SU-DHL-6 (cell line): ENCODE measurements at regions not wholly inside any gene's neighbourhood (a gene's known extent, or its start where the extent isn't known, plus 50 kb on each side); places are given as distances from the start of the nearest gene placed in this dataset.

ENCODE experiments used
- H2AFZ ChIP-seq: fragments of 200-600 bp; sonication (generic); 2 replicates; pipeline ENCODE4 v1.6.1; 2014; ENCODE audit warnings: low read depth, mild to moderate bottlenecking, moderate library complexity, mixed read lengths, antibody characterized with exemption, low read length; ENCODE audit not compliant: severe bottlenecking
- H3F3A ChIP-seq: fragments of 200-600 bp; shearing (Covaris generic); 2 replicates; pipeline ENCODE4 v1.6.0; 2016; ENCODE audit warnings: antibody characterized with exemption, mild to moderate bottlenecking; ENCODE audit not compliant: insufficient read depth
- H3K27ac ChIP-seq: fragments of 200-600 bp; sonication (generic); 2 replicates; pipeline ENCODE4 v1.5.1; 2016; ENCODE audit warnings: low read depth, mild to moderate bottlenecking, low read length, moderate library complexity, mixed read lengths
- H3K27me3 ChIP-seq: fragments of 200-600 bp; sonication (generic), shearing (Covaris generic); 2 replicates; pipeline ENCODE4 v1.6.0; 2014; ENCODE audit warnings: mild to moderate bottlenecking, low read length
- H3K36me3 ChIP-seq: fragments of 200-600 bp; sonication (generic); 2 replicates; pipeline ENCODE4 v1.6.1; 2014; ENCODE audit warnings: mild to moderate bottlenecking, low read length, mixed read lengths
- H3K4me2 ChIP-seq: fragments of 300-600, 200-600 bp; shearing (Covaris generic), sonication (generic); 2 replicates; pipeline ENCODE4 v1.6.0; 2014; ENCODE audit warnings: low read length, low read depth, mild to moderate bottlenecking; ENCODE audit not compliant: poor library complexity, severe bottlenecking
- H3K4me3 ChIP-seq: fragments of 200-600 bp; sonication (generic); 2 replicates; pipeline ENCODE4 v1.5.1; 2014; ENCODE audit warnings: antibody characterized with exemption, low read length, mild to moderate bottlenecking, mixed read lengths; ENCODE audit not compliant: insufficient read depth, poor library complexity, severe bottlenecking
- H3K79me2 ChIP-seq: fragments of 200-600 bp; sonication (generic); 2 replicates; pipeline ENCODE4 v1.6.1; 2014; ENCODE audit warnings: mild to moderate bottlenecking, low read length, moderate library complexity; ENCODE audit not compliant: insufficient read depth
- H3K9ac ChIP-seq: fragments of 200-600 bp; sonication (generic); 2 replicates; pipeline ENCODE4 v1.7.0; 2014; ENCODE audit warnings: mild to moderate bottlenecking, low read length
- H3K9me2 ChIP-seq: fragments of 200-600 bp; sonication (generic); replicated peaks from 2 replicates; pipeline ENCODE4 v1.6.1; 2014; ENCODE audit warnings: low read length; ENCODE audit not compliant: insufficient read depth
- H3K9me3 ChIP-seq: fragments of 200-600 bp; sonication (generic); 2 replicates; pipeline ENCODE4 v1.6.1; 2014; ENCODE audit warnings: low read length, mixed read lengths; ENCODE audit not compliant: insufficient read depth
- H4K20me1 ChIP-seq: fragments of 200-600 bp; sonication (generic); 2 replicates; pipeline ENCODE4 v1.6.1; 2014; ENCODE audit warnings: low read depth, mild to moderate bottlenecking, antibody characterized with exemption, low read length, moderate library complexity, mixed read lengths
- CTCF ChIP-seq: fragments of 200-600 bp; sonication (generic); IDR thresholded peaks from one replicate; pipeline ENCODE4 v1.5.1; 2017; ENCODE audit warnings: antibody characterized with exemption, mild to moderate bottlenecking, low read length, moderate library complexity; ENCODE audit not compliant: insufficient read depth, poor library complexity, severe bottlenecking
- EZH2phosphoT487 ChIP-seq: fragments of 200-600 bp; sonication (generic), shearing (Covaris generic); conservative IDR thresholded peaks from 2 replicates; pipeline ENCODE4 v1.6.1; 2018; ENCODE audit warnings: mild to moderate bottlenecking, antibody characterized with exemption, low read length, moderate library complexity, mixed read lengths

GRCh38 chr11:79694368-79694767 lies 253.5 kb upstream of the TENM4 start:
- no peak overlapping the region for H3K4me2 ChIP-seq
- no peak overlapping the region for H3K9ac ChIP-seq
- H3K4me3 ChIP-seq, result no peak overlapping the region
- no peaks in the 10 kb centered on the region for H3K79me2 ChIP-seq
- TF ChIP-seq CTCF (no peak), EZH2phosphoT487 (no peak)
- no peak overlapping the region for H2AFZ ChIP-seq
- no peaks in the 10 kb centered on the region for H3F3A ChIP-seq
- no peaks in the 10 kb centered on the region for H3K36me3 ChIP-seq
- H4K20me1 ChIP-seq, result no peaks in the 10 kb centered on the region
- H3K27ac ChIP-seq, result no peak overlapping the region
- H3K27me3 ChIP-seq, result no peaks in the 10 kb centered on the region
- no peaks in the 10 kb centered on the region for H3K9me3 ChIP-seq
- H3K9me2 ChIP-seq, result no peaks in the 10 kb centered on the region

DNA sequence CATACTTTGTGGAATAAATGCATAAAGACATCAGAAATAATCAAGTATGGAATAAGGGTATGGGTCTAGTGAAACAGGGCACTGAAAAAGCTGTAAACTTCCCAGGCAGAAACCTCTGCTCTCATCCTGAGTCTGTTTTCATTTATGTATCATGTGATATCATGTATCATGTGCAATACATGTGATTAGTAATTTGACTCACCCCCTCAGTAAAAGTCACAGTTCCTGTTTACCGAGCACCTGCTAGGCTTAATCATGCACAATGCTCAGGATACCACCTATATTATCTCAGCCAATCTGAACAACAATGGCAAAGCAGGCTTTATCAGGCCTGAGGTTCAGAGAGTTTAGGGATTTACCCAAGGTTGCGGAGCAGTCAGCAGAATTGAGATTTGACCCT lies 250.6 kb upstream of the TENM4 start:
- no peak for TF ChIP-seq EZH2phosphoT487
- H3K27ac ChIP-seq, result no peak overlapping the region
- no peaks in the 10 kb centered on the region for H3K36me3 ChIP-seq
- no peak overlapping the region for H3K9ac ChIP-seq
- no peaks in the 10 kb centered on the region for H3K27me3 ChIP-seq
- H3K4me2 ChIP-seq, result no peak overlapping the region
- no peaks in the 10 kb centered on the region for H4K20me1 ChIP-seq
- H2AFZ ChIP-seq, result no peak overlapping the region
- H3K9me3 ChIP-seq, result no peaks in the 10 kb centered on the region
- no peaks in the 10 kb centered on the region for H3F3A ChIP-seq
- H3K4me3 ChIP-seq, result no peak overlapping the region
- H3K9me2 ChIP-seq, result no peaks in the 10 kb centered on the region
- H3K79me2 ChIP-seq, result no peaks in the 10 kb centered on the region

GRCh38 chr11:79686703-79687419 lies 246.0 kb upstream of the TENM4 start:
- Histone ChIP-seq H3F3A (no peaks in the 10 kb centered on the region), H3K79me2 (no peaks in the 10 kb centered on the region), H3K9me2 (no peaks in the 10 kb centered on the region), H2AFZ (no peak overlapping the region), H3K9ac (no peak overlapping the region), H3K4me2 (no peak overlapping the region), H3K36me3 (no peaks in the 10 kb centered on the region), H4K20me1 (no peaks in the 10 kb centered on the region), H3K27me3 (no peaks in the 10 kb centered on the region), H3K4me3 (no peak overlapping the region), H3K27ac (no peak overlapping the region), H3K9me3 (no peaks in the 10 kb centered on the region)
- TF ChIP-seq CTCF, result no peak
- no peak for TF ChIP-seq EZH2phosphoT487

GRCh38 chr11:79683930-79684329 lies 243.1 kb upstream of the TENM4 start:
- Histone ChIP-seq H3K36me3 (no peaks in the 10 kb centered on the region), H2AFZ (no peak overlapping the region), H3K9me2 (no peaks in the 10 kb centered on the region), H3K4me3 (no peak overlapping the region), H3K9me3 (no peaks in the 10 kb centered on the region), H3K4me2 (no peak overlapping the region), H3K9ac (no peak overlapping the region), H3K27me3 (no peaks in the 10 kb centered on the region), H3K79me2 (no peaks in the 10 kb centered on the region), H3K27ac (no peak overlapping the region), H3F3A (no peaks in the 10 kb centered on the region), H4K20me1 (no peaks in the 10 kb centered on the region)
- TF ChIP-seq EZH2phosphoT487 (no peak), CTCF (no peak)
